AG08395 (cell line): ENCODE measurements at regions not wholly inside any gene's neighbourhood (a gene's known extent, or its start where the extent isn't known, plus 50 kb on each side); places are given as distances from the start of the nearest gene placed in this dataset.

Experiments
- DNase-seq: peaks from one replicate; pipeline ENCODE4 v3.0.0; 2012; ENCODE audit warnings: mixed read lengths, low spot score

DNA sequence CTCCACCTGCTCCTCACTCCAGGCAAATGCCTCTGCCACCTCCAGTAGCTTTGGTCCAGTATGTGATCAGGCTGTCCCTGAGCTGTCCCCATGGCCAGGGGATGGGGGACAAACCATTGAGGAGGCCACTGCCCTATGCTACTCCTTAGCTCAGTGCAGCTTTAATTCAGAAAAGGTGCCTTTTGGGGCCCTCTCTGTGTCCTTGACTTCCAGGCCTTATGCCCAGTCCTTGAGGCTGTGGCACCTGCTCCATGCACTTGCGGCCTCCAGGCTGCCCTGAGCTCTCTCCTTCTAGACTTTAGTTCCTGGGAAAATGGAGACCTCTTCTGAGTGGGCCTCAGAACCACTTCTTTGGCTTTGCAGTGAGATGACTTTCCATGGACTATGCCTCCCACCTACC, 650.8 kb upstream of the CELF2 start:
- no peak for DNase-seq

DNA sequence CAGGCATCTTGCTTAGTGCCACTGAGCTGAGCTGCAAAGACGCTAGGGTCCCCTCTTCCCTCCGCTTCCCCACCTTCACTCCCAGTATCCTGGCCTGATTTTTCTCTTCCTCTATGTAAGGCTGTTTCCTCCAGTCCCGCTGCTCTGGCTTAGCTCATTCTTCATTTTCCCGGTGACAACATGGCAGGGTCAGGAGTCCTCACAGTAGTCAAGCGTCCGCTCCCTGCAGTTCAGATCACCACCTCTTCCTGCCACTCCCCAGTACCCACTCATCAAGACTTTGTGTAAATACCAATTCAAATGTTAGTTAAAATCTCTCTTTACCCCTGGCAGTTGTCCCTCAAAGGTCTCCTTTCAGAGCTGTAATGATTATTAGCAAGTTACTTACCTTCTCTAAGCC, 650.4 kb upstream of the CELF2 start:
- no peak for DNase-seq

DNA sequence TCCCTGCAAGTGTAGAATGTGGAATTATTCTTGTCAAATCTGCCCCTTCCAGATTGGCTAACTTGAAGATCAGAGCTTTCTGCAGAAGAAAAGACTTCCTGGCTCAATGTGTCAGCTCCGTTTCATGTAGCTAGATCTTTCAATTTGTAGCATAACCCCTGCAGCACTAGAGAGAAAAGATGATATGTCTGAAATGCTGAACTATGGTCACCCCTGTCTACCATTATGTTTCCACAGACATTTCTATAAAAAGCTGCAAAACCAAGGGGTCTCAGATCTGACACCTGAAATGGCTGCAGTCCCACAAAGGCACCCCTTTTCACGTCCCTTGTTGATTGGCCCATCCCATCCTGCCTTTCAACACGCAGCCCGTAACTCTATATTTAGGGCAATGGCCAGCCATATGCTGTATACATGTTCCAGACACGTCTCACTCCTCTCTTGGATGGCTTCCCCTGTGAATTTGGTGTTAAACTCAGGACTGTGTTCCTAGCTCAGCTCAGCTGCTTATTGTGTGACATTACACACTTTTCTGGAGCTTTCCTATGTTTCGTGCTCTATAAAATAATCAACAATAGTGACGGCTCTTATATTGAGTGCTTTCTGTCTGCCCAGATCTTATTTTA, 648.6 kb upstream of the CELF2 start:
- no peak for DNase-seq

DNA sequence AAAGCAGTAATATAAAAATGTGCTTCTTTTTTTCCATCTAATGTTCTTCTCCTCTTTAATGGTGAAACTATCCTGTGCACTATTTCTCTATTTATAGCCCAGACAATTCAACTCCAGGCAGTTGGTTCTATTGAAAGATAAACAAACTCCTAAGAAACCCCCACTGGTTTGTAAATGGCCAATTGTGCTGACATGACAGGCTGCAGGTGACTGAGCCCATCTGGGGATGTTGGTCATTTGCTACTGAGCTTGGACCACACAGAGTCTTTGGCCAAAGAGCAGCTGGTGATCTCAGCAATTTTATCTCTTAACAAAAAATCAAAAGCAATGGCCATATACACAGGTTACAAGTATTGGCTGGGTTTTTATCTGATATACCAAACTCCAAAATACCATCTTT, 631.8 kb upstream of the CELF2 start:
- no peak for DNase-seq

DNA sequence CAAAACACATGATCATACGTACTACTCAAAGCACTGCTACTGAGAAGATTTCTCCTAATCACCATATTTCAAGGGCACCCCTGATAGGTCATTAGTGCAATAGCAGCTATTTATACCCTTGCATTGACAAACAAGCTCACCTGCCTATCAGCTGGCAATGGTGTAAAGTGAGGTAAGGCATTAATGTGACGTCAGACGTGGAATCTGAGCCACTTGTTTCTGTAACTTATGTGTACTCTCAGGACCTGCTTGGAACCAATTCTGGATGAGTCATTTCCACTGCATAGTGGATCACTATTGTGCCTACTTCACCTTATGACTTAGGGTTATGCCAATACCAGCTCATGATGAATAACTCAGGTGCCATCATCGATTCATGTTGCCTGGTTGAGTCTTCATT, 628.5 kb upstream of the CELF2 start:
- no peak for DNase-seq

DNA sequence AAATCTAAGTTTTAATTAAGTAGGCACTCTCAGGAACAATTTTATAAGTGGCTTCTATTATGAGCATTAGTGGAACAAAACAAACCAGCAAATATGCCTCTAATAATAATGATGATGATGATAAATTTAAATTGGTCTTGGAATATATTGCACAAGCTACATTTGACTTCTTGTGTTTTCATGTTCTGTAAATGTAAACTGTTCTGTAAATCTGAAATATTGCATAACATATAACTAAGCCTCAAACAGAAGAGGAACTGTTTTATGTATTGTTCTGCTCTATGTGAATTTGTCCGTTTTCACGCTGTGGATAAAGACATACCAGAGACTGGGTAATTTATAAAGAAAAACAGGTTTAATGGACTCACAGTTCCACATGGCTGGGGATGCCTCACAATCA, 625.2 kb upstream of the CELF2 start:
- no peak for DNase-seq

DNA sequence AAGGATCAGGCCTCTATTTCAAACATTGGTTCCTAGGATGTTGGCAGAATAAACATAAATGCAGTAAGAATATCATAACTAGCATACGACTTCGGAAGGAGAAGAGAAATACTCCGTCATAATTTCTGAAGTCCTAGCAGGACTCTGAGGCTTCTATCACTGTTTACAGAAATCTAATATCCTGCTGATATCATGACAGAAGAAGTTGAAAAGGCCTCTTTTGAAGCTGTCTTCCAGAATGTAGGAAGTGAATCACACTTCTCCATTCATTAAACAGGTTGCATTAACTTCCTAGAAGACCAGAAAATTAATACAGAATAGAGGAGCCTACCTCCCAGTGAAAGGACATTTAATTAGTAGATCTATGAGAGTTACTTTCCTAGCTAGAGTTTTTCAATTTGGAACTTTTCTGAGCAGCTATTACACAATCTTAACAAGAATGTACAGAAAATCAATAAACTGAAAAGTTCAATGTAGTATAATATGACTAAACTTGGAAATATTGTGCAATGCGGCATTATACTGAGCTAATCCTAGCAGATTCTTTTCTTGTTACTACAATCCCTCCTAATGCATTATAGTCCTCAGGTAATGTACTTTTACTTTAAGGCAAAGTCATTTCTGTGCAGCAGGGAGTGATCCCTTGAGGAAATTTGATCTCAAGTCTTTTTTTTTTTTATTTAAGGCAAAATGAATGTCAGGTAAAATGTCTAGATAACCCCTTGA, 622.6 kb upstream of the CELF2 start:
- no peak for DNase-seq

DNA sequence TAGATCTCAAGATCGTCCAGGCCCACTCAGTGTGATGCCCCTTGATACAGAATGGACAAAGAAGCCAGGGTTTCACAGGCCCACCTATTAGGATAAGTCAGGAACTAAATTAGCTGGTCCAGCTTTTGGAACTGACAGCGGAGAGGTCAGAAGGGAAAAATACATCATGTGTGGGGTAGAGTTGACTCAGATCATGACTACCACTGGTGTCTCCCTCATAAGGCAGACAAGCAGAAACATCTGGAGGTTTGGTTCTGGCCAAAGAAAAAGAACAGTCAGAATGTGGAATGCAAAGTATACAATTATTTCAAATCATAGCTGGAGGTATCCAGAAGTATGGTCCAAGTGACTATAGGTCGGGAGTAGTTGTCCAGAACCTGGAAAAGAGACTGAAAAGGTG, 621.1 kb upstream of the CELF2 start:
- DNase-seq = no peak

DNA sequence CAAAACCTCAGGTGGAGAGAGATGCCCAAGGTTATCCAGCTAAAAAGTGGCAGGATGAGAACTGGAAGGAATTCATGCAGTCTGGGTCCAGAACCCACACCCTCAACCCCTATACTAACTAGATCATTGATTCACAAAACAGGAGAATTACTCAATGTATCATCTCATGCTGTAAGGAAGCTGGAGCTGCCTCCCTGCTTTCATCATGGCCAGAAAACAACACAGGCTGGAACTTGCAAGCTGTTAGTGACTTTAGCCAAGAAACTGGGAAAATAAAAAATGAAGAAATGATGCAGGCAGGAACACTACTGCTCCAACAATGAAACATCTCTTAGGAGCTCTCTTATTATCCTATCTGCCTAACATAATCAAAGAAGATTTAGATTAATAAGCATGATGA, 619.8 kb upstream of the CELF2 start:
- DNase-seq = no peak

DNA sequence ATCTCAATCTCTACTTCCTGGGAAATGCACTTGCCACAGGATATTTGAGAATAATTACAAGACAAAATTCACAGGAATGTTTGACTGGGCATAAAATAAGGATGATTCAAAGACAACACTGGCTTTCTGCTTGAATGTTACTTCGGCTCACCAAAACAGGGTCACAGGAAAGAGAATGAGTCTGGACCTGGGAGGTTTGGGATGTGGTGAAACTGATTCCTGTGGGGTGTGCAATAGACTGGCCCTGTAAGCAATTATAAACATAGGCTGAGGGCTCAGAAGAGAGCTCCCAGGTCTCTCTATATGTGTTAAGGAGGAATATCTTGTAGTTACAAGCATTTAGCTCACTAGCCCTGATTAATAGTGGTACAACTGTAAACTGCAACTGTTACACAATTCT, 613.9 kb upstream of the CELF2 start:
- no peak for DNase-seq

DNA sequence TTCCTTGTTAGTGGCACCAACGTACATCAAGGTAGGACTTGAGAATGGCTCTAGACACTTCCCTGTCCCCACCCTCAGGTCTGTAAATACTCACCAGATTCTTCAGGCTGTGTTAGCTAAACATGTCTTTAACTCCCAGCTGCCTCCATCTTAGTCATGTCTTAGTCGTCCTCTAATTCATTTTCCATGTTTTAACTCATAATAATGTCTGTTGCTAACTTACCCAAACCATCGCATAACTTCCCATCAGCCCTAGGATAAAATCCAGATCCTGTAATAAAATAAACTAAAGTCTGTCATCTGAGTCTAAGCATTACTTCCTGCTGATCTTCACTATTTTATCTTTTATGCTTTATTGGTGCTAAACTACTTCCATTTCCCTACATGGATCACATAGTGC, 600.0 kb upstream of the CELF2 start:
- no peak for DNase-seq

DNA sequence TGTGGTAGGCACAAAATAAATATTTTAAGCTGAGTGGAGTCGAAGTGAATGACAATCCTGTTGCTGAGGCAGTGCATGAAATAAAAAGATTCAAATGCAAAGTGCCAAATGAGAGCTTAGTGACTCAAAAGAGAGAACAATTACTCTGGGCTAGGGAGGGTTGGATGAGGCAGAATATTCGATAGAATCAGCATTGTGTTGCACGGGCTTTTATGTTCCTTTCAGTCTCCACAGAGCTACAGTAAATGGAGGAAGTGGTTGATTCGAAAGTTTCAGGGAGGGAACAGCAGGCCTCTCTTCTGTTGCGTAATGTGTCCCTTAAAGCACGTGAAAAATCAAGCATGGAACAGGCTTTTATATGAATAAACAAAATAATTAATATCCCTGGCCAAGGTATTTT, 599.3 kb upstream of the CELF2 start:
- DNase-seq = no peak

DNA sequence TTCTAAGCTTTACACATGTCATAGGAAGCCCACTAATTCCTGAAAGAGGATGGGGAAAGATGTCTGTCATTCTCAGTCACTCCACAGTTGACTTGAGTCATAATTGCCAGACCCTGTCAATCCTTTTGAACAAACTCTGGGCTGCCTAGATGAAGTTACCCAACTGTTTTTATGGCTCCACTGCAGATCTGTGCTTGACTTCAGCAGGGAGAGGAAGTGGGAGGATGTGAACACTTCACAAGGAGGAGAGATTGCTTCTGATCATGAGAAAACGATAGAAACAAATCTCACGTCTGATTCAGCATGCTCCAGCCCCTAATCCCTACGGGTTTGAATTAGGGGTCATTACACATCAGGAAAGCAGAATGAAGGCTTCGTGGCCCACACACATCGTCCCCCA, 596.6 kb upstream of the CELF2 start:
- no peak for DNase-seq

DNA sequence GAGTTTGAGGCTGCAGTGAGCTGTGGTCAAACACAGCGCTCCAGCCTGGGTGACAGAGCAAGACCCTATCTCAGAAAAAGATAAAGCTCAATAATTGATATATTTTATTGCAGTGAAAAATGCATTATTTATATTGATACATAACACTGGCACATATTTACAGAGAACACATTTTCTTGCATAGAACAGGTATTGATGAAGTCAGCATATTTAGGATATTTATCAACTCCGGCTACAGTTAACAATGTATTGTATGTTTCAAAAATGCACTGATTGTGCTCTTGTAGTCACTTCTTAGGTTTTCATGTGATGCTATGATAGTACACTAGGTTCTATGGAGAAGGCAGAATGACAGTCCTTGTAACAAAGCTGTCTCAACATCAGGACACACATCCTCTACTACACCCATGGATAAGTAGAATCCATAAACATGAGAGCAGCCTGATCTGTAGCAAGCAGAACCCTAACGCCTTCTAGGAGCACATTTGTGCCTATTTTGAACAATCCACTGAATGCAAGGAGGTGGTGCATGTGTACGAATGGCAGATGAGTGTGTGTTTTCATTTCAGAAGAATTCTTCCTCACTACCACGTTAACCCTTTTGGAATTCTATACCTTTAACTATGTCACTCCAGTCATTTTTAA, 586.1 kb upstream of the CELF2 start:
- DNase-seq = no peak

DNA sequence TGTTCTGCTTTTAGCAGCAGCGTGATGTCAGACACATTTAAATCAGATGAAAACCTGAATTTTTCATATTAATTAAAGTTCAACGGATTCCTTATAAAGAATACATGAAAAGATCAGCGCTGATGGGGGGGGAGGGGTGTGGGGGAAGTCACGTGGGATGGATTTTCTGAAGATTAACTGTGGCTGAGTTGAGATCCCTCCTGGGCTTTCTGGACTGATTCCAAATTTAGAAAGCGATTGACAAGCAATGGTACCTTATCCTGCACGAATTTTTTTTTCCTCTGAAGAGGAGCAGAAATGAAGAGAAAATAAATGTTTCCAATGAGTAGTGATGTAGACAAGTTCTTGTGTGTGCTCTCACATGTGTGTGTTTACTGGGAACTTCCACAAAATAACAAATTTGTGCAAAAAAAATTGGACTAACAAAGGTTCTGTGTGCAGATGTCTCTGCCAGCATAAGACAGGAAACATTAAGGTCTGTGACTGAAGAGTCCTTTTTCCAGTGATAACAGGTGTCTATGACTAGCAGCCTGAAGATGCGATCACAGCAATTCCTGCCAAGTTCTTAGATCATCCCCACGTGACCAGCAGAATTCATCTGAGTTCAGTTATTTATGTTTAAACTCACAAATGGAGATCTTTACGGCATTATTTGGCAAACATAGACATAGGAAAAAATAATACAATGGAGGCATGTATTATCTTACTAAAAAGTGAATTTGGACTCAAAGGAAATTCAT, 585.2 kb upstream of the CELF2 start:
- no peak for DNase-seq

DNA sequence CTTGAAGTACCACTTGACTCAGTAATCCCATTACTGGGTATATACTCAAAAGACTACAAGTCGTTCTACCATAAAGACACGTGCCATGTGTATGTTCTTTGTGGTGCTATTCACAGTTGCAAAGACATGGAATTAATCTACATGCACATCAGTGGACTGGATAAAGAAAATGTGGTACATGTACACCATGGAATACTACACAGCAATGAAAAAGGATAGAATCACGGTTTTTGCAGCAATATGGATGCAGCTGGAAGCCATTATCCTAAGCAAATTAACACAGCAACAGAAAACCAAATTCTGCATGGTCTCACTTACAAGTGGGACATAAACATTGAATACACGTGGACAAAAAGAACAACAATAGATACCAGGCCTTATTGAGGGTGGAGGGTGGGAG, 583.4 kb upstream of the CELF2 start:
- DNase-seq = no peak

DNA sequence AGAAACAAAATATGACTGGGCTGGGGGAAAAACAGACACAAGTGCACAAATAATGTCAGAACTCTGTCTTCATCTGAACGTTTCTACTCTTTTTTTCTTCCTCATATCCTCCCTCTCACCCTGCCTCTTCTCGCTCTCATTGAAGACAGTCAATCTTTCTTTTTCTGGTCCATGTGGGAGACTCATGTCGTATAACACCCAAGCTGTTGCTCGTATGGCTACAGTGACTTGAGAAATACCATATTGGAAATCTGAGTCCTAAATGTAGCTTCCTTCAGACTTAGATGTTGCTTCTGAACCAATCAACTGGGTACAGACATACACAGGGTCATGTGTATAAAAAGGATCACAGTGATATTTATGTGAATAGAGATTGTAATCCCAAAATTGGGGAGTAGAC, 579.8 kb upstream of the CELF2 start:
- DNase-seq = no peak

DNA sequence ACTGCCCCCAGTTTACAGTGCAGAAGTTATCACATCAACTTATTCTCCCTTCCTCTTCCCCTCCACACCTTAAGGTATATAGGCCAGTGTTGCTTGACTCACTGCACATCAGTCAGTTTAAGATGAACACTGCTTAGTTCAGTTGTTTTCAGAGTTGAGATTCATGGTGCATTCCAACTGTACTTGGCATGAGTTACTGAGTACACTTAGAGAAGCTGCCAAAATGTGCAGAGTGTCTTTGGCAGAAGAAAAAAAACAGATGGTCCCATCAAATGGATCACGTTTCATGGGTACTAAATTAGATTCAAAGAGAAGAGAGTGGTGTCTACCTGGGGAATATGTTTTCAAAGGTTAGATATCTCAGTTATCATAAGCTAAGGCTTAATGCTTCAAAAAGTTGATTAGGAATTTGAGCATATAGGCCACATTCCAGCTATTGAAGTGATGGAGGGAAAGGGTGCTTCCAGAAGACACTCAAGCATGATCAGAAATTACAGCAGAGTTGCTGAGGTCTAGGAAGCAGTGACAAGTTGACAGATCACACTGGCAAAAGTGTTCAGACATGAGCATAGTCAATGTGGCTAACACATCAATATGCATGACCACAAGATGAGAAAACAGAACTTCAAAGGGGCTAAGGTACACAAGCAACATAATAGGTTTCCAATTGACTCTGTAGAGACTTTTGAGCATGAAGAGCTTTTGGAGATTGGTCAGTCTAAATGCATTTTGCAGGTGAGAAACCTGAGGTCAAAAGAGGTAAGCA, 579.2 kb upstream of the CELF2 start:
- DNase-seq = no peak

DNA sequence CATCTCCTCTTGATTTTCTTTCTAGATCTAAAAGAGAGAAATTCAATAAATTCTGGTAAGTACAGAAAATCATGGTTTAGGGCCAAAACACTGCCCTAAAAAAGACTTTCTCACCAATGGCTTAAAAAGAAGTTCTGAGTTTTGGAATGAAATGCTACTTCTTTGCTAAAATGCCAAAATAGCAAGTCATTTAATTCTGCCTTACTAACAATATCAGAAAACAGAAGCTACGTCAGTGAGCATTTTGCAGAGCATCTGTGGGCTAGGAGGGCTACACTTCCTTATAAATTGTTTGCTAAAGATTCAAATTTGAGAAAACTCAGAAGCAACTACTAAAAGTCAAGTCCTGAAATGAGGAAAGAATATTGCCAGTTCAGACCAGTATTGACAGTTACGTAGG, 560.8 kb upstream of the CELF2 start:
- no peak for DNase-seq

DNA sequence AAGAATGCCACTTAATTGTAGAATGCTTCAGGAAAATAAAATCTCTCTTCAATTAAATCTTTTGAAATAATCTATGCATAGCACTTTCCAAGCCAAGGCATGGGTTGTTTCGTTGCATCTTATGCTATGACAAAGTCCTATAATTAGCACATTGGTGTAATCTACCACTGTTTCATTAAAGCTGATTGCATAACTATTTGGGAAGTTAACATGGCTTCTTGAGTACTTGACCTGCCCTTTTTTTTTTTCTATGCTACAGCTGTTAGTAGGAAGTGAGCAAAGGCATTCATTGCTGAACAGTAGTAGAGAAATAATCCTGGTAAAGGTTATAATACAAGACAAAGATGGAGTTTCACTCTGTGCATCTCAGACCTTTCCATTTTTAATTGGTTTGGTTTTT, 557.2 kb upstream of the CELF2 start:
- DNase-seq = no peak

DNA sequence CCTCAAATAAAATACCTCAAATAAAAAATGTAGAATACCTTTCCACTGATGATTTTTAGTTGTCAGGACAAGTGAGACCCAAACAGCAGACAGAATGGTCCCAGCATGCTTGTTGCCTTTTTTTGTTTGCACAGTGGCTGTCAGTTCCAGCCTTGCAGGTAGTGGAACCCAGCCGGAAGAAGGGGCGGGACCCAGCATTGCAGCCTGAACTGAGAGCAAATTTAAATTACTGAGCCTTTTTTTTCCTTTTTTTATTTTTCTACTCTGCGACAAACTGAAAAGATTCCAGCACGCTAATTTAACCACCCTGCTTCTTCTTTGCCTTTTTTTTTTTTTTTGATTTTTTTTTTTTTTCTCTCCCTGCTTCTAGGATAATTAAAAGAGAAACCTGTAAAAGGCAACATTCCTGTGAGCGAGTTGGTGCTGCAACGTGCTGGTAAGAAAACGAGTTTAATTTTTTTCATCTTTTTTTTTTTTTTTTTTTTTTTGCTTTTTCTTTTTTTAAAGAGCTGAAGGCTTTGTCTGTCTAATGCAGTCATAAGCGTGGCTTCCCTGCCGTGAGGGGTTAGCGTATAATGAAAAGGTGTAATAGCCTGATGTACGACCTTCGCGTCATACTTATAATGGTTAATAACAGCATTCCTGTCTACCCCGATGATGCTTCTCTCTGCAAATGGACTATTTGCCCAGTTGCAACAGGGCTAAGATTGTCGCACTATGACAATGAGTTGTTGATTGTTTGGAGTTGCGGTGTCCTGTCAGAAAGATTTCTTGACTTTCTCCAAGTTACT, 555.3 kb upstream of the CELF2 start:
- no peak for DNase-seq
